BE2C (cell line): ENCODE measurements at regions not wholly inside any gene's neighbourhood (a gene's known extent, or its start where the extent isn't known, plus 50 kb on each side); places are given as distances from the start of the nearest gene placed in this dataset.

Source experiments
- DNase-seq: peaks from one replicate; pipeline ENCODE4 v3.0.0-alpha.2; 2020
- H3K27me3 ChIP-seq: fragments of 250-450 bp; sonication (Bioruptor Pico); 2 replicates; pipeline ENCODE4 v1.5.1; 2020; ENCODE audit warnings: mild to moderate bottlenecking
- H3K36me3 ChIP-seq: fragments of 250-450 bp; sonication (Bioruptor Pico); 2 replicates; pipeline ENCODE4 v1.5.1; 2020; ENCODE audit warnings: mild to moderate bottlenecking
- H3K4me1 ChIP-seq: fragments of 250-450 bp; sonication (Bioruptor Pico); 2 replicates; pipeline ENCODE4 v1.5.1; 2020
- H3K4me3 ChIP-seq: 2 replicates; pipeline ENCODE4 v1.5.1; 2011; ENCODE audit warnings: low read depth, low read length
- H3K9me3 ChIP-seq: fragments of 250-450 bp; sonication (Bioruptor Pico); 2 replicates; pipeline ENCODE4 v1.5.1; 2020
- CTCF ChIP-seq: IDR thresholded peaks from 2 replicates; pipeline ENCODE4 v1.5.1; 2012; ENCODE audit warnings: mild to moderate bottlenecking, low read depth, low read length

GRCh38 chr17:36705874-36706731 is 104.7 kb downstream of the MRM1 start:
- Histone ChIP-seq H3K27me3 (no peaks in the 10 kb centered on the region), H3K36me3 (no peaks in the 10 kb centered on the region), H3K9me3 (no peaks in the 10 kb centered on the region; the same call in 1 of the 2 replicates), H3K4me3 (peak overlapping the region; percentile 28), H3K4me1 (peaks cover 38% of the 10 kb centered on the region)
- peak; percentile 92 for TF ChIP-seq CTCF
- peak; percentile 80 for DNase-seq

GRCh38 chr17:36707904-36708303 is 106.5 kb downstream of the MRM1 start:
- H3K9me3 ChIP-seq = no peaks in the 10 kb centered on the region
- H3K4me1 ChIP-seq = peaks cover 22% of the 10 kb centered on the region
- DNase-seq = no peak
- no peaks in the 10 kb centered on the region for H3K36me3 ChIP-seq
- no peaks in the 10 kb centered on the region for H3K27me3 ChIP-seq
- no peak for TF ChIP-seq CTCF
- H3K4me3 ChIP-seq = no peak overlapping the region

- DNase-seq = no peak
- Histone ChIP-seq H3K4me1 (peaks cover 5% of the 10 kb centered on the region), H3K36me3 (no peaks in the 10 kb centered on the region), H3K27me3 (no peaks in the 10 kb centered on the region), H3K4me3 (no peak overlapping the region), H3K9me3 (no peaks in the 10 kb centered on the region)
- TF ChIP-seq CTCF = no peak
These were observed 113.4 kb downstream of the MRM1 start for GRCh38 chr17:36714789-36715188.

- no peak overlapping the region for H3K4me3 ChIP-seq
- no peaks in the 10 kb centered on the region for H3K36me3 ChIP-seq
- H3K9me3 ChIP-seq = no peaks in the 10 kb centered on the region
- DNase-seq = no peak
- no peak for TF ChIP-seq CTCF
- H3K27me3 ChIP-seq = no peaks in the 10 kb centered on the region
- peaks cover 16% of the 10 kb centered on the region for H3K4me1 ChIP-seq
These were observed 114.6 kb downstream of the MRM1 start for GRCh38 chr17:36715951-36716350.

GRCh38 chr17:36717088-36717487 is 115.7 kb downstream of the MRM1 start:
- no peaks in the 10 kb centered on the region for H3K27me3 ChIP-seq
- no peak overlapping the region for H3K4me3 ChIP-seq
- no peaks in the 10 kb centered on the region for H3K9me3 ChIP-seq
- TF ChIP-seq CTCF = no peak
- H3K36me3 ChIP-seq = no peaks in the 10 kb centered on the region
- no peak for DNase-seq
- H3K4me1 ChIP-seq = peaks cover 26% of the 10 kb centered on the region

- peaks cover 52% of the 10 kb centered on the region for H3K4me1 ChIP-seq
- H3K4me3 ChIP-seq = no peak overlapping the region
- no peaks in the 10 kb centered on the region for H3K27me3 ChIP-seq
- DNase-seq = peak; percentile 62
- no peaks in the 10 kb centered on the region for H3K9me3 ChIP-seq
- no peaks in the 10 kb centered on the region for H3K36me3 ChIP-seq
- no peak for TF ChIP-seq CTCF
These were observed 118.7 kb downstream of the MRM1 start for GRCh38 chr17:36720131-36720530.
